Sigmoid colon (tissue), 6 donors: ENCODE measurements at regions not wholly inside any gene's neighbourhood (a gene's known extent, or its start where the extent isn't known, plus 50 kb on each side); places are given as distances from the start of the nearest gene placed in this dataset.
"Not testable (repeated sequence)": the region's sequence is repeated elsewhere in the genome, so short reads cannot be mapped to it uniquely, and the experiment has no call there.

Experiments
- DNase-seq: peaks from one replicate; pipeline ENCODE4 v3.0.0-alpha.2; 2019
- H3K27ac ChIP-seq, 4 donors: fragments of 200-600 bp; sonication (generic); one replicate each; pipeline ENCODE4 v1.5.1; 2016 to 2019; ENCODE audit warnings: mild to moderate bottlenecking in 1 of 4
- H3K27me3 ChIP-seq, 3 donors: fragments of 200-600 bp; sonication (generic); one replicate each; pipeline ENCODE4 v1.5.1; 2019; ENCODE audit warnings: mild to moderate bottlenecking in 1 of 3
- H3K36me3 ChIP-seq, 4 donors: fragments of 200-600 bp; sonication (generic); one replicate each; pipeline ENCODE4 v1.5.1; 2016 to 2019
- H3K4me1 ChIP-seq, 4 donors: fragments of 200-600 bp; sonication (generic); one replicate each; pipeline ENCODE4 v1.5.1; 2017 to 2019
- H3K4me3 ChIP-seq, 4 donors: fragments of 200-600 bp; sonication (generic); one replicate each; pipeline ENCODE4 v1.5.1; 2017 to 2019; ENCODE audit warnings: mild to moderate bottlenecking in 2 of 4, moderate library complexity in 1 of 4
- H3K9me3 ChIP-seq, 4 donors: fragments of 200-600 bp in 3 of 4; sonication (generic) in 3 of 4; one replicate each; pipeline versions ENCODE4 v1.5.1 to v1.6.1; 2013 to 2019
- CTCF ChIP-seq, 4 experiments: fragments of 450-650 bp in 3 of 4; fragments of 200-600 bp in 1 of 4; IDR thresholded peaks; one replicate each; pipeline ENCODE4 v1.5.1; 2016 to 2019; ENCODE audit warnings: antibody characterized with exemption in 4 of 4, mild to moderate bottlenecking in 3 of 4, moderate library complexity in 2 of 4
- EP300 ChIP-seq, 4 donors: sonication (generic); formaldehyde crosslinking; IDR thresholded peaks; one replicate each; pipeline ENCODE4 v1.6.1; 2017; ENCODE audit warnings: antibody characterized with exemption in 4 of 4
- POLR2A ChIP-seq, 2 donors: fragments of 450-650 bp; IDR thresholded peaks; one replicate each; pipeline ENCODE4 v1.6.1; 2016; ENCODE audit warnings: antibody characterized with exemption in 2 of 2, mild to moderate bottlenecking in 2 of 2, moderate library complexity in 2 of 2
- POLR2AphosphoS5 ChIP-seq, 4 donors: sonication (generic); formaldehyde crosslinking; IDR thresholded peaks; one replicate each; pipeline ENCODE4 v1.6.1; 2017; ENCODE audit warnings: antibody characterized with exemption in 4 of 4
- WGBS, 2 donors: extraction: QIAGEN DNeasy Blood & Tissue Kit; methylation state at CpG; one replicate each; pipeline ENCODE4 v1.1.7; 2013; 5-methylcytosine and 5-hydroxymethylcytosine counted together
- intact Hi-C: fragments of 100-400 bp; cut with DNase I; formaldehyde crosslinking; loops from one replicate; pipeline ENCODE4 v1.15.1; 2023
- donor health status: healthy with polysubstance abuse.
- donor health status: healthy.

- no peaks in the 10 kb centered on the region for H3K36me3 ChIP-seq
- no peak for DNase-seq
- intact Hi-C loops, result no loop called here
- H3K4me1 ChIP-seq, result no peaks in the 10 kb centered on the region
- WGBS, 2 donors, result 84 to 87% methylated on average over 2 of the region's 2 CpGs
- no peak overlapping the region for H3K4me3 ChIP-seq
- TF ChIP-seq POLR2A (IDR thresholded peaks at IDR 0.05), result no peak
- TF ChIP-seq EP300 (IDR thresholded peaks at IDR 0.05), result no peak
- no peak for TF ChIP-seq POLR2AphosphoS5 (IDR thresholded peaks at IDR 0.05)
- TF ChIP-seq CTCF (IDR thresholded peaks at IDR 0.05), result no peak
- H3K9me3 ChIP-seq, result no peaks in the 10 kb centered on the region
- no peaks in the 10 kb centered on the region for H3K27me3 ChIP-seq
- no peak overlapping the region for H3K27ac ChIP-seq
Observed at GRCh38 chr2:225748609-225749008, 349.1 kb downstream of the NYAP2 start.

- H3K4me1 ChIP-seq, H3K4me3 ChIP-seq, H3K36me3 ChIP-seq, H3K9me3 ChIP-seq, H3K27me3 ChIP-seq, H3K27ac ChIP-seq, intact Hi-C loops, DNase-seq: not testable (repeated sequence)
- WGBS, 2 donors, result 95 to 96% methylated on average over 35 of the region's 35 CpGs
Observed at GRCh38 chr2:225743996-225744395, 344.5 kb downstream of the NYAP2 start.

GRCh38 chr2:225742487-225742886, 343.0 kb downstream of the NYAP2 start:
- H3K27ac ChIP-seq, result no peak overlapping the region
- no peaks in the 10 kb centered on the region for H3K4me1 ChIP-seq
- WGBS, 2 donors, result 82 to 84% methylated on average over 2 of the region's 2 CpGs
- TF ChIP-seq POLR2A (IDR thresholded peaks at IDR 0.05) (no peak), CTCF (IDR thresholded peaks at IDR 0.05) (no peak), POLR2AphosphoS5 (IDR thresholded peaks at IDR 0.05) (no peak), EP300 (IDR thresholded peaks at IDR 0.05) (no peak)
- H3K9me3 ChIP-seq, result no peaks in the 10 kb centered on the region
- no peaks in the 10 kb centered on the region for H3K27me3 ChIP-seq
- H3K36me3 ChIP-seq, result no peaks in the 10 kb centered on the region
- DNase-seq, result no peak
- no peak overlapping the region for H3K4me3 ChIP-seq
- intact Hi-C loops, result no loop called here

- no peak overlapping the region for H3K27ac ChIP-seq
- DNase-seq, result no peak
- H3K27me3 ChIP-seq, result no peaks in the 10 kb centered on the region
- H3K4me3 ChIP-seq, result no peak overlapping the region
- H3K9me3 ChIP-seq, result no peaks in the 10 kb centered on the region
- WGBS, 2 donors, result 84 to 87% methylated on average over 3 of the region's 3 CpGs
- intact Hi-C loops, result no loop called here
- peaks cover 0 to 14% (median 8%) of the 10 kb centered on the region in 4 donors for H3K4me1 ChIP-seq
- no peaks in the 10 kb centered on the region for H3K36me3 ChIP-seq
- TF ChIP-seq EP300 (IDR thresholded peaks at IDR 0.05), result no peak
- TF ChIP-seq CTCF (IDR thresholded peaks at IDR 0.05), result no peak
Observed at GRCh38 chr2:225740086-225740485, 340.6 kb downstream of the NYAP2 start.

- intact Hi-C loops, result no loop called here
- H3K27ac ChIP-seq, result no peak overlapping the region
Observed at GRCh38 chr2:225739328-225739727, 339.8 kb downstream of the NYAP2 start.

More at GRCh38 chr2:225739328-225739727, 339.8 kb downstream of the NYAP2 start:
- Histone ChIP-seq H3K9me3 (no peaks in the 10 kb centered on the region), H3K36me3 (no peaks in the 10 kb centered on the region), H3K27me3 (no peaks in the 10 kb centered on the region), H3K4me1 (peaks cover 0 to 14% (median 8%) of the 10 kb centered on the region in 4 donors), H3K4me3 (no peak overlapping the region)
- DNase-seq, result no peak
- TF ChIP-seq CTCF (IDR thresholded peaks at IDR 0.05) (no peak), POLR2AphosphoS5 (IDR thresholded peaks at IDR 0.05) (no peak), POLR2A (IDR thresholded peaks at IDR 0.05) (no peak), EP300 (IDR thresholded peaks at IDR 0.05) (no peak)
- WGBS, 2 donors, result 96 to 97% methylated on average over 2 of the region's 2 CpGs
